Vagina (tissue), 2 donors: ENCODE measurements at regions not wholly inside any gene's neighbourhood (a gene's known extent, or its start where the extent isn't known, plus 50 kb on each side); places are given as distances from the start of the nearest gene placed in this dataset.

Source experiments
- CTCF ChIP-seq, 3 experiments: fragments of 450-650 bp in 2 of 3; fragments of 200-600 bp in 1 of 3; sonication (generic) in 1 of 3; IDR thresholded peaks; one replicate each; pipeline ENCODE4 v1.5.1; 2017 to 2019; ENCODE audit warnings: antibody characterized with exemption in 3 of 3, mild to moderate bottlenecking in 2 of 3, moderate library complexity in 2 of 3
- POLR2A ChIP-seq, 2 donors: fragments of 450-650 bp; IDR thresholded peaks; one replicate each; pipeline ENCODE4 v1.6.1; 2017; ENCODE audit warnings: antibody characterized with exemption in 2 of 2, mild to moderate bottlenecking in 2 of 2, moderate library complexity in 2 of 2

- TF ChIP-seq CTCF (IDR thresholded peaks at IDR 0.05) (no peak), POLR2A (IDR thresholded peaks at IDR 0.05) (no peak)
Observed at GRCh38 chr2:60294901-60295635, 258.4 kb downstream of the BCL11A start.
